ENCODE measurements at regions not wholly inside any gene's neighbourhood (a gene's known extent, or its start where the extent isn't known, plus 50 kb on each side); places are given as distances from the start of the nearest gene placed in this dataset.
A peak's percentile ranks its signal among the peaks of the same experiment; 100 is the strongest.

DNA sequence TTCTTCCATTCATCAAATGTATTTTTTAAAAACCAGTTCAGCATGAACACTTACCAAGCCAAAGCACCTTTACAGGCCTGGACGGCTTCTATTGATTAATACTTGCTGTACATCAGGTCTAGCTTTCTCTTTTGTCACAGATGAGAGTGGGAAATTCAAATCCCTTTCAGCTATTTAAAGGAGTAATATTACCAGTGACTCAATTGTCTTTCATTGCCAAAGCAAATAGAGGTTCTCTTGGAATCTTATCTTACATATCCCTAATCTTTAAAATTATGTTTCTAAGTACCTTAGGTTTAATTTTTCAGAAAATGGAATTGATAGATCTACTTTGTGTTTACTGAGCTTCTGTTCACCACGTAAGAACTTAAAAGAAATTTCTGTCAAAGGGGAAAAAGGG lies 922.9 kb downstream of the NSUN3 start:
- Histone ChIP-seq H3K4me1 (ENCODE audit: insufficient read depth) (no peaks in the 10 kb centered on the region), H3K79me2 (no peaks in the 10 kb centered on the region), H3K9me2 (replicated peaks; ENCODE audit: insufficient read depth) (no peaks in the 10 kb centered on the region), H3K36me3 (replicated peaks; ENCODE audit: insufficient read depth, low read depth) (no peaks in the 10 kb centered on the region), H2AFZ (no peak overlapping the region), H3K27ac (no peak overlapping the region), H4K20me1 (ENCODE audit: insufficient read depth, poor library complexity, severe bottlenecking) (no peaks in the 10 kb centered on the region), H3K27me3 (no peaks in the 10 kb centered on the region), H3K4me3 (no peak overlapping the region), H3K4me2 (no peak overlapping the region), H3K9me3 (ENCODE audit: low read depth) (no peaks in the 10 kb centered on the region)
- 61% methylated on average over 2 of the region's 2 CpGs for WGBS (ENCODE audit: low lambda C conversion rate, missing lambda C conversion rate)
- no peak for DNase-seq (ENCODE audit: low spot score)
- TF ChIP-seq, protein P1, sequence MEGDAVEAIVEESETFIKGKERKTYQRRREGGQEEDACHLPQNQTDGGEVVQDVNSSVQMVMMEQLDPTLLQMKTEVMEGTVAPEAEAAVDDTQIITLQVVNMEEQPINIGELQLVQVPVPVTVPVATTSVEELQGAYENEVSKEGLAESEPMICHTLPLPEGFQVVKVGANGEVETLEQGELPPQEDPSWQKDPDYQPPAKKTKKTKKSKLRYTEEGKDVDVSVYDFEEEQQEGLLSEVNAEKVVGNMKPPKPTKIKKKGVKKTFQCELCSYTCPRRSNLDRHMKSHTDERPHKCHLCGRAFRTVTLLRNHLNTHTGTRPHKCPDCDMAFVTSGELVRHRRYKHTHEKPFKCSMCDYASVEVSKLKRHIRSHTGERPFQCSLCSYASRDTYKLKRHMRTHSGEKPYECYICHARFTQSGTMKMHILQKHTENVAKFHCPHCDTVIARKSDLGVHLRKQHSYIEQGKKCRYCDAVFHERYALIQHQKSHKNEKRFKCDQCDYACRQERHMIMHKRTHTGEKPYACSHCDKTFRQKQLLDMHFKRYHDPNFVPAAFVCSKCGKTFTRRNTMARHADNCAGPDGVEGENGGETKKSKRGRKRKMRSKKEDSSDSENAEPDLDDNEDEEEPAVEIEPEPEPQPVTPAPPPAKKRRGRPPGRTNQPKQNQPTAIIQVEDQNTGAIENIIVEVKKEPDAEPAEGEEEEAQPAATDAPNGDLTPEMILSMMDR (IDR thresholded peaks at IDR 0.05; ENCODE audit: poor library complexity) = no peak
- TF ChIP-seq EZH2 (IDR thresholded peaks at IDR 0.05; ENCODE audit: borderline replicate concordance) (no peak), EZH2phosphoT487 (IDR thresholded peaks at IDR 0.05; ENCODE audit: low read depth, severe bottlenecking, unreplicated experiment) (no peak)

DNA sequence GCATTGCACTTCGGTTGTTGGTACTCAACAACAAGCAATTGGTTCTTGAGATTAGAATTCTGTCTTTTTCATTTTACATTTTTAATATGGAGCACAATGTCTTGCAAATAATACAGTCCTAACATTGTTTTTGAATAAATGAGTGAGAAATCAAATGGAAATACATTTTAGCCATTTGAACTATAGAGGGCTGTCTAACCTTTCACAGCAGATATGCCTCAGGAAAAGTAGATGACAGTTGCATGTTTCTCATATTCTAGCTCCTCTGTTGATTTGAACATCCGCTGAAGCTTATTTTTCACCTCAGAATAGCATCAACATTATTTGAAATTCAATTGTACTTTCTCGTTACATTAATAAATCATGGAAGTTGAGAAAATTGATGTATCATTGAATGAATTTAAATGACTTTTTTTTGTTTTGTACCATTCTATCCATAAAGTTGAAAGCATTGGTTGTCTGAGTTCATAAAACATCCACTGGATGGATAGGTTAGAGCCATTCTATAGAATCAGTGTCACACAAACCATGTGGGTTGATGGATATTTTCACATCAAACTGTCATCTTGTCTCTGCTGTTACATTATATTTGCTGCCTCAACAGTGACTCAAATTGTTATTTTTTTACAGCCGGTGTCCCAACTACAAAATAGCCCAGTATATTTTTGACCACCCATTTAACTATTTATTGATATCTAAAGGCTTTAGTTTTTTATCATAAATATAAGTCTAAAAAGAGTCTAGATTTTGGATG lies 928.3 kb downstream of the NSUN3 start:
- Histone ChIP-seq H3K4me3 (no peak overlapping the region), H3K9me2 (replicated peaks; ENCODE audit: insufficient read depth) (no peaks in the 10 kb centered on the region), H2AFZ (no peak overlapping the region), H3K79me2 (no peaks in the 10 kb centered on the region), H3K36me3 (replicated peaks; ENCODE audit: insufficient read depth, low read depth) (no peaks in the 10 kb centered on the region), H3K27ac (no peak overlapping the region), H3K4me1 (ENCODE audit: insufficient read depth) (no peaks in the 10 kb centered on the region), H3K27me3 (no peaks in the 10 kb centered on the region), H3K9me3 (ENCODE audit: low read depth) (no peaks in the 10 kb centered on the region), H3K4me2 (no peak overlapping the region), H4K20me1 (ENCODE audit: insufficient read depth, poor library complexity, severe bottlenecking) (no peaks in the 10 kb centered on the region)
- no peak for DNase-seq (ENCODE audit: low spot score)
- WGBS (ENCODE audit: low lambda C conversion rate, missing lambda C conversion rate) = 88% methylated on average over 4 of the region's 4 CpGs
- TF ChIP-seq EZH2phosphoT487 (IDR thresholded peaks at IDR 0.05; ENCODE audit: low read depth, severe bottlenecking, unreplicated experiment) (no peak), EZH2 (IDR thresholded peaks at IDR 0.05; ENCODE audit: borderline replicate concordance) (no peak)
- TF ChIP-seq, protein P1 (IDR thresholded peaks at IDR 0.05; ENCODE audit: poor library complexity) = peak; percentile 30

DNA sequence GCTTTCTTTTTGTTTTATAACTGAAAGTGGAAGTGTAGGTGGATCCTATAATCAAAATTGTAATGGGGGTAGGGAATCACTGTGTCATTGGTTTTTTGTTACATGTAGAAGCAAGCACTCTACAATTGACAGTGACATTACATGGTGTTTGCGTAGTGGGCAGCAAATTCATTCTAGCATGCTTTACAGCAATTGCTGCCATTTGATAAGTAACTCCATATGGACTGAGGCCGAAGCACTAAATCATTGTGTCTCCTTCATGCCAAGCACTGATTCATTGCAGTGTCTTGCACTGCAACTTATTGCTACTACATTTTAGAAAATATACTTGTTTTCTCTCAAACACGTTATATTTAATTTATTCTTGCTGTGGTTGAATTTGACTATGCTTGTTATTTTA lies 933.9 kb downstream of the NSUN3 start:
- no peak for DNase-seq (ENCODE audit: low spot score)
- 76% methylated on average over 3 of the region's 3 CpGs for WGBS (ENCODE audit: low lambda C conversion rate, missing lambda C conversion rate)
- no peak overlapping the region for H3K27ac ChIP-seq
- no peak overlapping the region for H2AFZ ChIP-seq
- H4K20me1 ChIP-seq (ENCODE audit: insufficient read depth, poor library complexity, severe bottlenecking) = no peaks in the 10 kb centered on the region
- no peaks in the 10 kb centered on the region for H3K27me3 ChIP-seq
- H3K36me3 ChIP-seq (replicated peaks; ENCODE audit: insufficient read depth, low read depth) = no peaks in the 10 kb centered on the region
- H3K4me1 ChIP-seq (ENCODE audit: insufficient read depth) = no peaks in the 10 kb centered on the region
- TF ChIP-seq, protein P1 (IDR thresholded peaks at IDR 0.05; ENCODE audit: poor library complexity) = no peak
- TF ChIP-seq EZH2 (IDR thresholded peaks at IDR 0.05; ENCODE audit: borderline replicate concordance) = no peak
- TF ChIP-seq EZH2phosphoT487 (IDR thresholded peaks at IDR 0.05; ENCODE audit: low read depth, severe bottlenecking, unreplicated experiment) = no peak
- no peaks in the 10 kb centered on the region for H3K79me2 ChIP-seq
- no peaks in the 10 kb centered on the region for H3K9me2 ChIP-seq (replicated peaks; ENCODE audit: insufficient read depth)
- H3K9me3 ChIP-seq (ENCODE audit: low read depth) = no peaks in the 10 kb centered on the region
- H3K4me3 ChIP-seq = no peak overlapping the region
- no peak overlapping the region for H3K4me2 ChIP-seq
